ENCODE measurements at regions not wholly inside any gene's neighbourhood (a gene's known extent, or its start where the extent isn't known, plus 50 kb on each side); places are given as distances from the start of the nearest gene placed in this dataset.

GRCh38 chr6:160899671-160900430, 91.7 kb upstream of the MAP3K4 start:
- no peak for TF ChIP-seq EZH2 (IDR thresholded peaks at IDR 0.05; ENCODE audit: borderline replicate concordance, low read depth, low read length, severe bottlenecking)
- TF ChIP-seq CTCF (IDR thresholded peaks at IDR 0.05; ENCODE audit: extremely low read depth in 1 of 2, insufficient read depth in 1 of 2, low read depth in 1 of 2, low read length in 2 of 2) = no peak
- no peak for TF ChIP-seq POLR2A (IDR thresholded peaks at IDR 0.05; ENCODE audit: low read depth, low read length)

Data from endothelial cell of umbilical vein (primary cell).